Endothelial cell (in vitro differentiated cells): ENCODE measurements at regions not wholly inside any gene's neighbourhood (a gene's known extent, or its start where the extent isn't known, plus 50 kb on each side); places are given as distances from the start of the nearest gene placed in this dataset.
"Not testable (repeated sequence)": the region's sequence is repeated elsewhere in the genome, so short reads cannot be mapped to it uniquely, and the experiment has no call there.

Experiments used
- DNase-seq: peaks from one replicate; pipeline ENCODE4 v3.0.0; 2021; ENCODE audit warnings: low spot score
- H3K27ac Mint-ChIP-seq: one replicate; pipeline ENCODE4 v1.8.0; 2021; ENCODE audit warnings: mixed read lengths, inconsistent platforms; ENCODE audit not compliant: unreplicated experiment
- H3K27me3 Mint-ChIP-seq: one replicate; pipeline ENCODE4 v1.8.0; 2021; ENCODE audit warnings: mild to moderate bottlenecking, moderate library complexity, mixed read lengths, inconsistent platforms; ENCODE audit not compliant: unreplicated experiment
- H3K36me3 Mint-ChIP-seq: one replicate; pipeline ENCODE4 v1.8.0; 2021; ENCODE audit warnings: mild to moderate bottlenecking, low read depth, mixed read lengths, inconsistent platforms; ENCODE audit not compliant: unreplicated experiment
- H3K4me1 Mint-ChIP-seq: one replicate; pipeline ENCODE4 v1.8.0; 2021; ENCODE audit warnings: mild to moderate bottlenecking, mixed read lengths, inconsistent platforms; ENCODE audit not compliant: unreplicated experiment
- H3K4me3 Mint-ChIP-seq: one replicate; pipeline ENCODE4 v1.8.0; 2021; ENCODE audit warnings: mild to moderate bottlenecking, mixed read lengths, inconsistent platforms; ENCODE audit not compliant: unreplicated experiment
- H3K9me3 Mint-ChIP-seq: one replicate; pipeline ENCODE4 v1.8.0; 2021; ENCODE audit warnings: mixed read lengths, inconsistent platforms; ENCODE audit not compliant: unreplicated experiment
- TF ChIP-seq, protein P1 (sequence below): fragments of 200-600 bp; sonication (generic); IDR thresholded peaks from one replicate; pipeline ENCODE4 v1.5.0; 2021; ENCODE audit warnings: antibody characterized with exemption; ENCODE audit not compliant: unreplicated experiment

- DNase-seq = no peak
- Mint-ChIP-seq H3K27me3 (peaks cover 1% of the 10 kb centered on the region), H3K4me1 (peaks cover 5% of the 10 kb centered on the region), H3K27ac (no peak overlapping the region), H3K4me3 (no peak overlapping the region), H3K9me3 (no peaks in the 10 kb centered on the region), H3K36me3 (no peaks in the 10 kb centered on the region)
- TF ChIP-seq, protein P1, sequence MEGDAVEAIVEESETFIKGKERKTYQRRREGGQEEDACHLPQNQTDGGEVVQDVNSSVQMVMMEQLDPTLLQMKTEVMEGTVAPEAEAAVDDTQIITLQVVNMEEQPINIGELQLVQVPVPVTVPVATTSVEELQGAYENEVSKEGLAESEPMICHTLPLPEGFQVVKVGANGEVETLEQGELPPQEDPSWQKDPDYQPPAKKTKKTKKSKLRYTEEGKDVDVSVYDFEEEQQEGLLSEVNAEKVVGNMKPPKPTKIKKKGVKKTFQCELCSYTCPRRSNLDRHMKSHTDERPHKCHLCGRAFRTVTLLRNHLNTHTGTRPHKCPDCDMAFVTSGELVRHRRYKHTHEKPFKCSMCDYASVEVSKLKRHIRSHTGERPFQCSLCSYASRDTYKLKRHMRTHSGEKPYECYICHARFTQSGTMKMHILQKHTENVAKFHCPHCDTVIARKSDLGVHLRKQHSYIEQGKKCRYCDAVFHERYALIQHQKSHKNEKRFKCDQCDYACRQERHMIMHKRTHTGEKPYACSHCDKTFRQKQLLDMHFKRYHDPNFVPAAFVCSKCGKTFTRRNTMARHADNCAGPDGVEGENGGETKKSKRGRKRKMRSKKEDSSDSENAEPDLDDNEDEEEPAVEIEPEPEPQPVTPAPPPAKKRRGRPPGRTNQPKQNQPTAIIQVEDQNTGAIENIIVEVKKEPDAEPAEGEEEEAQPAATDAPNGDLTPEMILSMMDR = no peak
Observed at GRCh38 chr1:90291431-90292216, 296.7 kb downstream of the ZNF326 start.

- TF ChIP-seq, protein P1 = no peak
- Mint-ChIP-seq H3K27ac (no peak overlapping the region), H3K9me3 (no peaks in the 10 kb centered on the region), H3K4me3 (no peak overlapping the region), H3K27me3 (peaks cover 2% of the 10 kb centered on the region), H3K36me3 (no peaks in the 10 kb centered on the region), H3K4me1 (no peaks in the 10 kb centered on the region)
- DNase-seq = no peak
Observed at GRCh38 chr1:90282811-90283210, 287.9 kb downstream of the ZNF326 start.

DNA sequence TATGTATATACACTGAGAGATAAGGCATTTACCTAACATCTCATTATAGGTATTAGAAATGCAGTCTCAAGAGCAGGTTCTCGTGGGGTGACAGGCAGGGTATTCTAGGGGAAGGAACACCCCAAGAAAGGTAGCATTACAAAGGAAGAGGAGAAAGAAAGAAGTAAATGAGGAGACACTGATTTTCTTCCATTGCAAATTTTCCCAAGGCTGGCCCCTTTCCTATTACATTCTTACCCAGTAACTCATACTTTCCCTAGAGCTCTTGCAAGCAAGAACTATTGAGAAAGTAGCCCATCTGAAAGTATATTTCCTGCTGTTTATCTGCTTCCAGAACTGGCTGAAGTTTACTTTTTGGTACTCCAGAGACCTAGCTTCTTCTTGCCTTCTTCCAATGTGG lies 287.0 kb downstream of the ZNF326 start:
- not testable (repeated sequence) for H3K27ac Mint-ChIP-seq, H3K4me3 Mint-ChIP-seq, H3K27me3 Mint-ChIP-seq, DNase-seq, H3K4me1 Mint-ChIP-seq, H3K9me3 Mint-ChIP-seq, H3K36me3 Mint-ChIP-seq

GRCh38 chr1:90277270-90277669 lies 282.4 kb downstream of the ZNF326 start:
- DNase-seq = no peak
- H3K27ac Mint-ChIP-seq = no peak overlapping the region
- no peak overlapping the region for H3K4me3 Mint-ChIP-seq
- H3K27me3 Mint-ChIP-seq = peaks cover 3% of the 10 kb centered on the region
- H3K36me3 Mint-ChIP-seq = no peaks in the 10 kb centered on the region
- TF ChIP-seq, protein P1 = no peak
- no peaks in the 10 kb centered on the region for H3K4me1 Mint-ChIP-seq
- no peaks in the 10 kb centered on the region for H3K9me3 Mint-ChIP-seq

GRCh38 chr1:90274376-90274775 lies 279.5 kb downstream of the ZNF326 start:
- H3K36me3 Mint-ChIP-seq = no peaks in the 10 kb centered on the region
- no peaks in the 10 kb centered on the region for H3K9me3 Mint-ChIP-seq
- peaks cover 3% of the 10 kb centered on the region for H3K27me3 Mint-ChIP-seq

More at GRCh38 chr1:90274376-90274775, 279.5 kb downstream of the ZNF326 start:
- Mint-ChIP-seq H3K4me3 (no peak overlapping the region), H3K4me1 (no peaks in the 10 kb centered on the region), H3K27ac (no peak overlapping the region)
- TF ChIP-seq, protein P1 = no peak
- DNase-seq = no peak
